ENCODE measurements at regions not wholly inside any gene's neighbourhood (a gene's known extent, or its start where the extent isn't known, plus 50 kb on each side); places are given as distances from the start of the nearest gene placed in this dataset.

GRCh38 chr10:7477538-7478334, 66.9 kb upstream of the SFMBT2 start:
- no peak for DNase-seq

DNA sequence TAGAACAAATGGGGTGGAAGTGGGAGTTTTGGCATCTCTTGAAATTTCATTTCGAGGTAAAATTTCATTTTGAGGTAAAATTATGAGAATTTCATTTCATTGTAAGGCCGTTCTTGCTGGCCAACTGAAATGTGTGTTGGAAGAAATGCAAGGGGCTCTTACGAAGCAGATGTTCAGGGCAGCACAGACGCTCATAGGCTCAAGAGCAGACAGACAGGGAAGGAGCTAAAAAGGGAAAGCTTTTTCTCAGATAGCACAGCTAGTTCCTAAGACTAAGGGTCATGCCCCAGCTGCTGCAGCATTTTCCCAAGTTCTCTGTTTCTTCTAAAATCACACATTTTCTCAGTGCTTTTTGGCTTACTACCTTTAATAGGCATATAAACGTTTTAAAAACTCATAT, 65.1 kb upstream of the SFMBT2 start:
- no peak for DNase-seq

DNA sequence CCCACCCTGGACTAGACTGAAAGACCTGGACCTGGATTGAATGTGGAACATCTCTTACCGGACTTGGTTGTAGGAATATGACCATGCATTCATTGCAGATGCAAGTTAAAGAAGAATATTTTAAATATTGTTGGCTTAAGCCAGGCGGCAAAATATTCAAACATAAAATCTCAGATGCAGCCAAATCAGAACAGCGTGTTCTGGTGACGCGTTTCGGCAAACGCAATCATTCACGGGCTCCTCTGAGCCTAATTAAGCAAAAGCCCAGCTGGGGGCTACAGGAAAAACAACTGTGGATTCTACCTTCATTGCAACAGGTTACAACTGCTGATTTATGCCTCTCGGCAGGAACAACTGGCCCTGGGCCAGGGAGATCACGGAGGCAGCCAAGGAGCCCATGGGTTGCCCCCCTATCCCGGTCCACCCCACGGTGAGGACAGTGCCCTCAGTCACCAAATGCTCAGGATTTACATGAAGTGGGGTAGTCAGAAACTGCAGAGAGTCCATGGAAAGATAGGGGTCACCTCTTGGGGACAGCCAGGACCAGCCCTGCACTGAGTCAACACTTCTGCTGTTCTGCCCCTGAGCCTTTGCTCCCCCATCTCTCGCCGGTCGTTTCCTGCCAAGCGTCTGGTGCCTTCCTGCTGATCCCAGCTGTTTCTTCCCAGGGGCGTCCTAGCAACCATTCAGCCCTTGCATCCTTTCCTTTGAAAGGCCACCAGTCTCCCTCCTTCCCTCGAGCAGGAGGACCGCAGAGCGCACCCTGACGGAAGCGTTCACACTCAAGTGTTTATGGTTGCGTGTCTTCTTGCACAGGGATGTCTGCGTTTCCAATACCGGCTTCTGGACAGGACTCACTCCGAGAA, 64.4 kb upstream of the SFMBT2 start:
- DNase-seq: no peak

DNA sequence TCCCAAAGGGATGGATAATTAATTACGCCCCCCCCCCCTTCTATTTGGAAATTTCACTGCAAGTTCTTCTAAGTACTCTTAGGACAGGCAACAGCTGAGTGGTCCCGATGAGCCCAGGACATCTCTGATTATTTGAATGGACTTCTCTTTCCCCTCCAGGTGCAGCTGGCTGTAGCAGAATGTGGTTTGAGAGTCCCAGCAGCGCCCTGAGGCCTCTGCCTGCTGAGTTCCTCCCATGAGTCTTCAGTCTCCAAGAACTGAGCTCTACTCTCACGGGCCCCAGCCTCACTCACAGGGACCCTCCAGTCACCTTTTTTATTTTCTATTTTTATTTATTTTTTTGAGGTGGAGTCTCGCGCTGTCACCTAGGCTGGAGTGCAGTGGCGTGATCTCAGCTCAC, 63.6 kb upstream of the SFMBT2 start:
- DNase-seq: no peak

- no peak for DNase-seq
These were observed 62.6 kb upstream of the SFMBT2 start for GRCh38 chr10:7473474-7473873.

DNA sequence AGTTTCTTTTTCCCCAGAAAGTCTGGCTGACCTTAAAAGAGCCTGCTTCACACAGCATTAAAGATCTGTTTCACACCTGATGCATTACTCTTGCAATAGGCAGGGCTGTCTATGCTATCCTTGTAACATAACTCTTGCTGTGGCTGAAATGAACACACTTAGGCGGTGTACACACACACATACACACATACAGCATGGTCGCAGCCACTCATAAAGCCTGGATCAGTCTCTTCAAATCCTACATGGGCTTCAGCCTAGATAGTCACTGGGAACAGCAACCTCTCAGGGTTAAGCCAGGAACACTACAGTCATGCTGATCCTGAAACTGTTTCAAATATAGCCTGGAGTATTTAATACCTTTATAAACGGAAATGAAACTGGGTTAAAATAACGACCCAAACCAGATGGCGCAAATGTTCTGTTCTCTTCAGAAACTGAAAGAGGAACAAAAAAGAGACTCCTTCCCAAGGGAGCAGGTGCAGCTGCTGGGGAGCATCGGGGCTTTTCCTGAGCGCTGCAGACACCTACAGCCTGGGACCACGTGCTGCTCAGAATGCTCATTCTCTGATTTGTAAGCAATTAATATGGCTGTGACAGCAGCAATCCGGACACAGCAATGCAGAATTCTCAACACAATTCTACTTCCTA, 61.0 kb upstream of the SFMBT2 start:
- no peak for DNase-seq

GRCh38 chr10:7470371-7470770, 59.5 kb upstream of the SFMBT2 start:
- no peak for DNase-seq

GRCh38 chr10:7467031-7467667, 56.3 kb upstream of the SFMBT2 start:
- DNase-seq: no peak

GRCh38 chr10:7464691-7465090, 53.9 kb upstream of the SFMBT2 start:
- no peak for DNase-seq

Data from effector CD8-positive, alpha-beta T cell (primary cell).